T-cell (primary cell): ENCODE measurements at regions not wholly inside any gene's neighbourhood (a gene's known extent, or its start where the extent isn't known, plus 50 kb on each side); places are given as distances from the start of the nearest gene placed in this dataset.

Experiments used
- ATAC-seq, 4 experiments: fragments of 200-7000 bp in 3 of 4; fragments of 150-1000 bp in 1 of 4; cut with Tn5 transposase; replicated peaks in 1 of 4; 1 replicate in 3 of 4; 2 replicates in 1 of 4; pipeline ENCODE4 v1.10.0; 2021; ENCODE audit warnings: moderate library complexity in 3 of 4, mild to moderate bottlenecking in 2 of 4, moderate number of reproducible peaks in 1 of 4
- CTCF ChIA-PET, 2 donors: fragments of 300-600 bp; sonication (Branson Sonifier 250); formaldehyde crosslinking; loops; one replicate each; lab custom pipeline; 2022; ENCODE audit warnings: antibody characterized with exemption in 2 of 2; lab: Charles Lee
- POLR2A ChIA-PET, 2 donors: fragments of 300-600 bp; sonication (Branson Sonifier 250); formaldehyde crosslinking; loops; one replicate each; lab custom pipeline; 2022; ENCODE audit warnings: antibody characterized with exemption in 2 of 2; lab: Charles Lee
- DNase-seq, 35 experiments: peaks; one replicate each; pipeline versions ENCODE4 v3.0.0 to v3.0.0-alpha.2; 2013 to 2023
- H3K27ac ChIP-seq: one replicate; pipeline ENCODE4 v1.5.1; 2013; ENCODE audit warnings: low read length
- H3K27me3 ChIP-seq, 2 experiments: replicated peaks in 1 of 2; 1 replicate in 1 of 2; 2 replicates in 1 of 2; pipeline versions ENCODE4 v1.6.1 to v1.7.0; 2013; ENCODE audit warnings: low read length in 1 of 2, mixed read lengths in 1 of 2; ENCODE audit not compliant: control insufficient read depth in 2 of 2, insufficient read depth in 2 of 2; ENCODE audit errors: extremely low read depth in 1 of 2
- H3K36me3 ChIP-seq, 2 donors: 1 replicate in 1 of 2; 2 replicates in 1 of 2; pipeline versions ENCODE4 v1.6.1 to v1.7.0; 2013; ENCODE audit warnings: low read length in 1 of 2; ENCODE audit not compliant: control insufficient read depth in 2 of 2, insufficient read depth in 1 of 2; ENCODE audit errors: extremely low read depth in 1 of 2
- H3K4me1 ChIP-seq, 2 experiments: 1 replicate in 1 of 2; 2 replicates in 1 of 2; pipeline versions ENCODE4 v1.6.1 to v1.7.0; 2013; ENCODE audit warnings: low read length in 2 of 2, mixed read lengths in 1 of 2; ENCODE audit not compliant: insufficient read depth in 2 of 2, control insufficient read depth in 1 of 2; ENCODE audit errors: extremely low read depth in 1 of 2
- H3K4me3 ChIP-seq, 2 donors: 1 replicate in 1 of 2; 2 replicates in 1 of 2; pipeline versions ENCODE4 v1.5.1 to v1.7.0; 2013; ENCODE audit warnings: mild to moderate bottlenecking in 2 of 2, low read length in 1 of 2, moderate library complexity in 1 of 2; ENCODE audit not compliant: control insufficient read depth in 1 of 2; ENCODE audit errors: extremely low read depth in 1 of 2
- H3K9me3 ChIP-seq: 2 replicates; pipeline ENCODE4 v1.7.0; 2013
- H3K27ac Mint-ChIP-seq, 2 donors: one replicate each; pipeline ENCODE4 v1.8.0; 2020 to 2021; ENCODE audit warnings: mild to moderate bottlenecking in 2 of 2, mixed read lengths in 2 of 2
- H3K27me3 Mint-ChIP-seq, 2 donors: one replicate each; pipeline ENCODE4 v1.8.0; 2021 to 2022; ENCODE audit warnings: mixed read lengths in 2 of 2
- H3K36me3 Mint-ChIP-seq: one replicate; pipeline ENCODE4 v1.8.0; 2021; ENCODE audit warnings: mixed read lengths
- H3K4me1 Mint-ChIP-seq, 3 donors: one replicate each; pipeline ENCODE4 v1.8.0; 2020 to 2022; ENCODE audit warnings: mixed read lengths in 3 of 3, mild to moderate bottlenecking in 1 of 3
- H3K4me3 Mint-ChIP-seq, 3 donors: one replicate each; pipeline ENCODE4 v1.8.0; 2020 to 2022; ENCODE audit warnings: mild to moderate bottlenecking in 3 of 3, mixed read lengths in 3 of 3, moderate library complexity in 3 of 3
- H3K9me3 Mint-ChIP-seq, 3 donors: one replicate each; pipeline ENCODE4 v1.8.0; 2020 to 2022; ENCODE audit warnings: mixed read lengths in 3 of 3
- WGBS: methylation state at CpG from one replicate; pipeline ENCODE4 v1.1.5; 2013; ENCODE audit warnings: missing lambda C conversion rate; ENCODE audit not compliant: insufficient coverage; 5-methylcytosine and 5-hydroxymethylcytosine counted together

GRCh38 chr1:147834181-147834580 is 68.4 kb upstream of the GJA8 start:
- ATAC-seq: peak in 2 of 4 experiments; percentile 37 to 50
- H3K4me3 Mint-ChIP-seq: no peak overlapping the region
- H3K27ac ChIP-seq: no peak overlapping the region
- H3K36me3 ChIP-seq: no peaks in the 10 kb centered on the region
- 71% methylated on average over 3 of the region's 4 CpGs for WGBS
- DNase-seq: peak in 1 of 35 experiments; percentile 3
- no peaks in the 10 kb centered on the region for H3K9me3 Mint-ChIP-seq
- H3K27me3 ChIP-seq: peaks cover 0 to 4% of the 10 kb centered on the region in 2 experiments
- POLR2A ChIA-PET: no interaction called here
- H3K27me3 Mint-ChIP-seq: peaks cover 26 to 28% of the 10 kb centered on the region in 2 donors
- H3K9me3 ChIP-seq: no peaks in the 10 kb centered on the region
- H3K27ac Mint-ChIP-seq: peak overlapping the region in 1 of 2 donors; percentile 28
- H3K4me3 ChIP-seq: no peak overlapping the region
- CTCF ChIA-PET: no interaction called here
- H3K4me1 Mint-ChIP-seq: peaks cover 7 to 12% (median 8%) of the 10 kb centered on the region in 3 donors
- H3K36me3 Mint-ChIP-seq: no peaks in the 10 kb centered on the region
- H3K4me1 ChIP-seq: no peaks in the 10 kb centered on the region

GRCh38 chr1:147834810-147835209 is 67.8 kb upstream of the GJA8 start:
- H3K27ac ChIP-seq: no peak overlapping the region
- H3K27ac Mint-ChIP-seq: no peak overlapping the region
- H3K4me1 Mint-ChIP-seq: peaks cover 7 to 12% (median 8%) of the 10 kb centered on the region in 3 donors
- CTCF ChIA-PET: no interaction called here
- H3K4me3 ChIP-seq: no peak overlapping the region
- H3K36me3 Mint-ChIP-seq: no peaks in the 10 kb centered on the region
- DNase-seq: no peak
- ATAC-seq: no peak
- H3K4me1 ChIP-seq: no peaks in the 10 kb centered on the region
- no peaks in the 10 kb centered on the region for H3K36me3 ChIP-seq
- no peaks in the 10 kb centered on the region for H3K9me3 Mint-ChIP-seq
- H3K27me3 ChIP-seq: peaks cover 0 to 4% of the 10 kb centered on the region in 2 experiments
- POLR2A ChIA-PET: no interaction called here
- no peak overlapping the region for H3K4me3 Mint-ChIP-seq
- H3K27me3 Mint-ChIP-seq: peaks cover 26 to 28% of the 10 kb centered on the region in 2 donors
- H3K9me3 ChIP-seq: no peaks in the 10 kb centered on the region

- Mint-ChIP-seq H3K4me1 (peaks cover 7 to 12% (median 8%) of the 10 kb centered on the region in 3 donors), H3K9me3 (no peaks in the 10 kb centered on the region), H3K36me3 (no peaks in the 10 kb centered on the region), H3K27me3 (peaks cover 22 to 28% of the 10 kb centered on the region in 2 donors), H3K27ac (no peak overlapping the region), H3K4me3 (no peak overlapping the region)
- Histone ChIP-seq H3K36me3 (no peaks in the 10 kb centered on the region), H3K4me1 (no peaks in the 10 kb centered on the region), H3K27ac (no peak overlapping the region), H3K27me3 (peaks cover 0 to 8% of the 10 kb centered on the region in 2 experiments), H3K9me3 (no peaks in the 10 kb centered on the region), H3K4me3 (no peak overlapping the region)
- DNase-seq (no peak), ATAC-seq (no peak)
- CTCF ChIA-PET: no interaction called here
- 88% methylated on average over 4 of the region's 11 CpGs for WGBS
- POLR2A ChIA-PET: no interaction called here
Measured at GRCh38 chr1:147837129-147837963, 65.2 kb upstream of the GJA8 start.

- H3K27me3 ChIP-seq: peaks cover 0 to 8% of the 10 kb centered on the region in 2 experiments
- Mint-ChIP-seq H3K4me1 (peaks cover 7 to 12% (median 8%) of the 10 kb centered on the region in 3 donors), H3K36me3 (no peaks in the 10 kb centered on the region), H3K4me3 (no peak overlapping the region), H3K27ac (no peak overlapping the region), H3K9me3 (no peaks in the 10 kb centered on the region), H3K27me3 (peaks cover 19 to 22% of the 10 kb centered on the region in 2 donors)
- 42% methylated on average over 1 of the region's 2 CpGs for WGBS
- H3K4me1 ChIP-seq: no peaks in the 10 kb centered on the region
- no peak overlapping the region for H3K27ac ChIP-seq
- no peaks in the 10 kb centered on the region for H3K36me3 ChIP-seq
- H3K9me3 ChIP-seq: no peaks in the 10 kb centered on the region
- no peak for DNase-seq
- ChIA-PET POLR2A (no interaction called here), CTCF (no interaction called here)
- no peak overlapping the region for H3K4me3 ChIP-seq
- no peak for ATAC-seq
Measured at GRCh38 chr1:147837964-147838292, 64.7 kb upstream of the GJA8 start.

GRCh38 chr1:147840909-147841308 is 61.7 kb upstream of the GJA8 start:
- H3K4me1 Mint-ChIP-seq: no peaks in the 10 kb centered on the region
- ChIA-PET POLR2A (no interaction called here), CTCF (no interaction called here)
- H3K27me3 Mint-ChIP-seq: peaks cover 7 to 10% of the 10 kb centered on the region in 2 donors
- Histone ChIP-seq H3K4me3 (no peak overlapping the region), H3K4me1 (no peaks in the 10 kb centered on the region), H3K27me3 (peaks cover 0 to 4% of the 10 kb centered on the region in 2 experiments), H3K36me3 (no peaks in the 10 kb centered on the region), H3K27ac (no peak overlapping the region), H3K9me3 (no peaks in the 10 kb centered on the region)
- no peaks in the 10 kb centered on the region for H3K9me3 Mint-ChIP-seq
- DNase-seq (peak in 4 of 35 experiments; percentile 2 to 4 (median 4)), ATAC-seq (no peak)
- no peak overlapping the region for H3K27ac Mint-ChIP-seq
- no peaks in the 10 kb centered on the region for H3K36me3 Mint-ChIP-seq
- H3K4me3 Mint-ChIP-seq: no peak overlapping the region
- 76% methylated on average over 4 of the region's 4 CpGs for WGBS

- peaks cover 4 to 10% of the 10 kb centered on the region in 2 donors for H3K27me3 Mint-ChIP-seq
- H3K27ac Mint-ChIP-seq: no peak overlapping the region
Measured at GRCh38 chr1:147842578-147842977, 60.0 kb upstream of the GJA8 start.

More at GRCh38 chr1:147842578-147842977, 60.0 kb upstream of the GJA8 start:
- H3K27ac ChIP-seq: no peak overlapping the region
- CTCF ChIA-PET: no interaction called here
- no peaks in the 10 kb centered on the region for H3K36me3 ChIP-seq
- H3K4me1 ChIP-seq: no peaks in the 10 kb centered on the region
- Mint-ChIP-seq H3K4me3 (no peak overlapping the region), H3K9me3 (no peaks in the 10 kb centered on the region), H3K36me3 (no peaks in the 10 kb centered on the region), H3K4me1 (no peaks in the 10 kb centered on the region)
- ATAC-seq (no peak), DNase-seq (no peak)
- no peak overlapping the region for H3K4me3 ChIP-seq
- H3K27me3 ChIP-seq: peaks cover 0 to 4% of the 10 kb centered on the region in 2 experiments
- POLR2A ChIA-PET: no interaction called here
- no peaks in the 10 kb centered on the region for H3K9me3 ChIP-seq
- WGBS: 71% methylated on average over 5 of the region's 8 CpGs
